SK-N-SH (cell line): ENCODE measurements at regions not wholly inside any gene's neighbourhood (a gene's known extent, or its start where the extent isn't known, plus 50 kb on each side); places are given as distances from the start of the nearest gene placed in this dataset.

Experiments
- CTCF ChIA-PET: fragments of 300-600, 350-600 bp; formaldehyde crosslinking; extraction: SDS; loops from one replicate; lab custom pipeline; 2021; lab: Yijun Ruan, JAX
- POLR2A ChIA-PET: fragments of 350-600 bp; sonication (Branson Sonifier 250); formaldehyde crosslinking; extraction: SDS; loops from one replicate; lab custom pipeline; 2020; ENCODE audit warnings: antibody characterized with exemption, inconsistent platforms; lab: Yijun Ruan, JAX
- DNase-seq: peaks from one replicate; pipeline ENCODE4 v3.0.0; 2012
- H2AFZ ChIP-seq: fragments of 200-600 bp; sonication (generic); 2 replicates; pipeline ENCODE4 v1.8.1; 2016; ENCODE audit warnings: antibody characterized with exemption, mild to moderate bottlenecking, low read depth
- H3F3A ChIP-seq: fragments of 200-600 bp; sonication (generic); replicated peaks from 2 replicates; pipeline ENCODE3; 2016; ENCODE audit warnings: antibody characterized with exemption, mild to moderate bottlenecking; ENCODE audit not compliant: insufficient read depth
- H3K27ac ChIP-seq, 2 experiments: fragments of 200-500 bp in 1 of 2; fragments of 200-600 bp in 1 of 2; sonication (Bioruptor generic) in 1 of 2; sonication (generic), shearing (Covaris generic) in 1 of 2; 2 replicates each; pipeline versions ENCODE4 v1.5.1 to v1.6.1; 2014 to 2016; ENCODE audit warnings: low read depth in 2 of 2, inconsistent platforms in 1 of 2, low read length in 1 of 2, mild to moderate bottlenecking in 1 of 2, mixed read lengths in 1 of 2
- H3K27me3 ChIP-seq: fragments of 200-600 bp; sonication (generic), shearing (Covaris generic); 2 replicates; pipeline ENCODE4 v1.6.1; 2016; ENCODE audit warnings: mixed run types; ENCODE audit not compliant: insufficient read depth
- H3K36me3 ChIP-seq, 2 experiments: fragments of 200-500 bp in 1 of 2; fragments of 200-600 bp in 1 of 2; sonication (Bioruptor generic) in 1 of 2; sonication (generic) in 1 of 2; replicated peaks in 1 of 2; 2 replicates each; pipeline versions ENCODE3 to v1.5.1; 2014 to 2016; ENCODE audit warnings: low read length in 1 of 2, mild to moderate bottlenecking in 1 of 2; ENCODE audit not compliant: insufficient read depth in 2 of 2, control insufficient read depth in 1 of 2
- H3K4me1 ChIP-seq, 2 experiments: fragments of 200-500 bp in 1 of 2; fragments of 200-600 bp in 1 of 2; sonication (Bioruptor generic) in 1 of 2; sonication (generic), shearing (Covaris generic) in 1 of 2; 2 replicates each; pipeline versions ENCODE4 v1.5.1 to v1.6.1; 2014 to 2016; ENCODE audit warnings: low read depth in 1 of 2, low read length in 1 of 2, mixed run types in 1 of 2; ENCODE audit not compliant: insufficient read depth in 2 of 2, control insufficient read depth in 1 of 2
- H3K4me2 ChIP-seq: fragments of 200-600 bp; sonication (generic), shearing (Covaris generic); 2 replicates; pipeline ENCODE4 v1.6.1; 2017; ENCODE audit warnings: mixed run types
- H3K4me3 ChIP-seq, 2 experiments: fragments of 200-500 bp in 1 of 2; fragments of 200-600 bp in 1 of 2; sonication (Bioruptor generic) in 1 of 2; sonication (generic), shearing (Covaris generic) in 1 of 2; 2 replicates each; pipeline versions ENCODE4 v1.5.1 to v1.8.1; 2014 to 2016; ENCODE audit warnings: low read depth in 2 of 2, inconsistent platforms in 1 of 2, low read length in 1 of 2, mild to moderate bottlenecking in 1 of 2, mixed read lengths in 1 of 2, moderate library complexity in 1 of 2
- H3K79me2 ChIP-seq: fragments of 200-600 bp; sonication (generic); 2 replicates; pipeline ENCODE4 v1.8.1; 2017; ENCODE audit warnings: mild to moderate bottlenecking; ENCODE audit not compliant: insufficient read depth
- H3K9ac ChIP-seq: fragments of 200-600 bp; sonication (generic); 2 replicates; pipeline ENCODE4 v1.6.1; 2017; ENCODE audit warnings: mixed run types
- H3K9me2 ChIP-seq: fragments of 200-600 bp; sonication (generic); 2 replicates; pipeline ENCODE4 v1.6.1; 2017; ENCODE audit warnings: mixed run types
- H3K9me3 ChIP-seq: fragments of 200-600 bp; sonication (generic); 2 replicates; pipeline ENCODE4 v1.6.1; 2017; ENCODE audit warnings: mixed run types, mild to moderate bottlenecking, moderate library complexity
- H4K20me1 ChIP-seq: fragments of 200-600 bp; sonication (generic); 2 replicates; pipeline ENCODE4 v1.6.1; 2017; ENCODE audit warnings: mild to moderate bottlenecking, mixed run types; ENCODE audit not compliant: insufficient read depth
- EP300 ChIP-seq, 2 experiments: IDR thresholded peaks; 2 replicates each; pipeline versions ENCODE4 v1.4.0 to v1.6.1; 2012; ENCODE audit warnings: borderline replicate concordance in 1 of 2, low read depth in 1 of 2, low read length in 1 of 2
- EZH2phosphoT487 ChIP-seq: fragments of 200-600 bp; sonication (generic); IDR thresholded peaks from 2 replicates; pipeline ENCODE4 v1.6.1; 2017; ENCODE audit warnings: low read depth, mixed run types, mild to moderate bottlenecking, antibody characterized with exemption, moderate library complexity, borderline replicate concordance
- FOSL2 ChIP-seq: IDR thresholded peaks from 2 replicates; pipeline ENCODE4 v1.4.0; 2012; ENCODE audit warnings: low read depth, mild to moderate bottlenecking, moderate library complexity, borderline replicate concordance
- FOXJ3 ChIP-seq: sonication (generic); formaldehyde crosslinking; IDR thresholded peaks from 2 replicates; pipeline ENCODE4 v1.5.1; 2020; ENCODE audit warnings: mild to moderate bottlenecking, missing genetic modification reagents
- GABPA ChIP-seq: IDR thresholded peaks from 2 replicates; pipeline ENCODE4 v1.4.0; 2012; ENCODE audit warnings: low read depth, mild to moderate bottlenecking
- IRF3 ChIP-seq: fragments of 150-350 bp; IDR thresholded peaks from 2 replicates; pipeline ENCODE4 v1.6.1; 2016; ENCODE audit warnings: mild to moderate bottlenecking, low read depth, low read length
- JUND ChIP-seq: IDR thresholded peaks from 2 replicates; pipeline ENCODE4 v1.4.0; 2012
- MAX ChIP-seq: IDR thresholded peaks from 2 replicates; pipeline ENCODE4 v1.4.0; 2012; ENCODE audit warnings: low read depth
- MEF2A ChIP-seq: IDR thresholded peaks from 2 replicates; pipeline ENCODE4 v1.4.0; 2012; ENCODE audit warnings: low read depth, borderline replicate concordance
- NFIC ChIP-seq: IDR thresholded peaks from 2 replicates; pipeline ENCODE4 v1.4.0; 2012; ENCODE audit warnings: borderline replicate concordance
- REST ChIP-seq: IDR thresholded peaks from 2 replicates; pipeline ENCODE4 v1.6.1; 2012; ENCODE audit warnings: mild to moderate bottlenecking, low read depth, low read length, moderate library complexity
- RFX5 ChIP-seq: IDR thresholded peaks from 2 replicates; pipeline ENCODE4 v1.6.1; 2012; ENCODE audit warnings: mild to moderate bottlenecking, improper control_type of control experiment, low read length
- SMC3 ChIP-seq: IDR thresholded peaks from 2 replicates; pipeline ENCODE4 v1.6.1; 2012; ENCODE audit warnings: low read depth, low read length, improper control_type of control experiment
- TCF12 ChIP-seq: IDR thresholded peaks from 2 replicates; pipeline ENCODE4 v1.4.0; 2012
- USF1 ChIP-seq: IDR thresholded peaks from 2 replicates; pipeline ENCODE4 v1.4.0; 2012; ENCODE audit warnings: low read depth, borderline replicate concordance
- WGBS: methylation state at CpG from one replicate; pipeline ENCODE4 v1.1.6; 2017; ENCODE audit warnings: low lambda C conversion rate; 5-methylcytosine and 5-hydroxymethylcytosine counted together
- TF ChIP-seq, protein P1 (sequence below): fragments of 200-600 bp; sonication (generic); IDR thresholded peaks from 2 replicates; pipeline ENCODE4 v1.6.1; 2017; ENCODE audit warnings: antibody characterized with exemption, mild to moderate bottlenecking, moderate library complexity
- TF ChIP-seq, protein P2 (sequence below): IDR thresholded peaks from 2 replicates; pipeline ENCODE4; 2012

GRCh38 chr1:238738892-238739291 is 647.5 kb upstream of the CHRM3 start:
- no peak overlapping the region for H3K9ac ChIP-seq
- H4K20me1 ChIP-seq: no peaks in the 10 kb centered on the region
- no peaks in the 10 kb centered on the region for H3K36me3 ChIP-seq
- no peaks in the 10 kb centered on the region for H3K79me2 ChIP-seq
- no peak for DNase-seq
- no peaks in the 10 kb centered on the region for H3K9me3 ChIP-seq
- H3K9me2 ChIP-seq: no peaks in the 10 kb centered on the region
- H3K27me3 ChIP-seq: no peaks in the 10 kb centered on the region
- ChIA-PET POLR2A (no interaction called here), CTCF (interaction anchor here (1.0 to 1.1 kb wide), 2 partner anchors 9 to 12 kb away, joined by 3 read pairs; no protein-coding TSS in a partner anchor)
- H3F3A ChIP-seq: no peaks in the 10 kb centered on the region
- TF ChIP-seq IRF3 (no peak), RFX5 (no peak), NFIC (no peak)
- no peak overlapping the region for H3K4me3 ChIP-seq
- H3K4me1 ChIP-seq: no peaks in the 10 kb centered on the region; a peak in 1 of 4 replicates
- WGBS: 29% methylated on average over 2 of the region's 2 CpGs
- H3K27ac ChIP-seq: no peak overlapping the region
- H2AFZ ChIP-seq: no peak overlapping the region
- H3K4me2 ChIP-seq: no peak overlapping the region

DNA sequence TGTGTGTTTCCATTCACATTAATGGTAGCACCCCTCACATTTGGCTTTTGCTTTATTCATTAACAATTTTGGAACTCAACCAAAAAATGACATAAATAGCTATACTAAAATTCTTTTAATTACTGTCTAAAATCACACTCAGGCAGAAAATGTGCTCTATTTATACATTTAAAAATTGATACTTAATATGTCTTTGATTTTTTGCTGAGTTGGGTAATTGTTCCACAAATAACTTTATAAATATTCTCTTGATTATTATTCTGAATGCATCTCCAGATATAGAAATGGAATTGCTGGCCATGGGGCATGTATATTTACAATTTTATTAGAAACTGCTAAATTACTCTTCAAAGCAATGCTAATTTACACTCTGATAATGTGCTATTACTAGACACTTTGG is 658.7 kb upstream of the CHRM3 start:
- no peak for DNase-seq
- Histone ChIP-seq H3K79me2 (no peaks in the 10 kb centered on the region), H3K27ac (no peak overlapping the region), H3K4me2 (no peak overlapping the region), H3K4me3 (no peak overlapping the region), H3K36me3 (no peaks in the 10 kb centered on the region), H2AFZ (no peak overlapping the region), H3K9me3 (no peaks in the 10 kb centered on the region), H3K9me2 (no peaks in the 10 kb centered on the region; the same call in 1 of the 2 replicates), H4K20me1 (no peaks in the 10 kb centered on the region), H3K27me3 (no peaks in the 10 kb centered on the region), H3F3A (no peaks in the 10 kb centered on the region), H3K4me1 (no peaks in the 10 kb centered on the region; a peak in 1 of 4 replicates), H3K9ac (no peak overlapping the region)
- ChIA-PET CTCF (no interaction called here), POLR2A (no interaction called here)
- no peak for TF ChIP-seq EZH2phosphoT487
- no peak for TF ChIP-seq EP300 (IDR thresholded peaks at IDR 0.05; ENCODE audit: borderline replicate concordance in 1 of 2, low read depth in 1 of 2, low read length in 1 of 2)
- TF ChIP-seq, protein P1, sequence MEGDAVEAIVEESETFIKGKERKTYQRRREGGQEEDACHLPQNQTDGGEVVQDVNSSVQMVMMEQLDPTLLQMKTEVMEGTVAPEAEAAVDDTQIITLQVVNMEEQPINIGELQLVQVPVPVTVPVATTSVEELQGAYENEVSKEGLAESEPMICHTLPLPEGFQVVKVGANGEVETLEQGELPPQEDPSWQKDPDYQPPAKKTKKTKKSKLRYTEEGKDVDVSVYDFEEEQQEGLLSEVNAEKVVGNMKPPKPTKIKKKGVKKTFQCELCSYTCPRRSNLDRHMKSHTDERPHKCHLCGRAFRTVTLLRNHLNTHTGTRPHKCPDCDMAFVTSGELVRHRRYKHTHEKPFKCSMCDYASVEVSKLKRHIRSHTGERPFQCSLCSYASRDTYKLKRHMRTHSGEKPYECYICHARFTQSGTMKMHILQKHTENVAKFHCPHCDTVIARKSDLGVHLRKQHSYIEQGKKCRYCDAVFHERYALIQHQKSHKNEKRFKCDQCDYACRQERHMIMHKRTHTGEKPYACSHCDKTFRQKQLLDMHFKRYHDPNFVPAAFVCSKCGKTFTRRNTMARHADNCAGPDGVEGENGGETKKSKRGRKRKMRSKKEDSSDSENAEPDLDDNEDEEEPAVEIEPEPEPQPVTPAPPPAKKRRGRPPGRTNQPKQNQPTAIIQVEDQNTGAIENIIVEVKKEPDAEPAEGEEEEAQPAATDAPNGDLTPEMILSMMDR: no peak
- no peak for TF ChIP-seq SMC3
- no peak for TF ChIP-seq FOSL2
- TF ChIP-seq MEF2A: no peak
- TF ChIP-seq FOXJ3 (CRISPR knock-in tag): no peak
- TF ChIP-seq JUND: no peak
- no peak for TF ChIP-seq REST
- TF ChIP-seq MAX: no peak
- TF ChIP-seq TCF12: no peak
- TF ChIP-seq RFX5: no peak
- TF ChIP-seq GABPA: no peak
- no peak for TF ChIP-seq IRF3
- TF ChIP-seq, protein P2, sequence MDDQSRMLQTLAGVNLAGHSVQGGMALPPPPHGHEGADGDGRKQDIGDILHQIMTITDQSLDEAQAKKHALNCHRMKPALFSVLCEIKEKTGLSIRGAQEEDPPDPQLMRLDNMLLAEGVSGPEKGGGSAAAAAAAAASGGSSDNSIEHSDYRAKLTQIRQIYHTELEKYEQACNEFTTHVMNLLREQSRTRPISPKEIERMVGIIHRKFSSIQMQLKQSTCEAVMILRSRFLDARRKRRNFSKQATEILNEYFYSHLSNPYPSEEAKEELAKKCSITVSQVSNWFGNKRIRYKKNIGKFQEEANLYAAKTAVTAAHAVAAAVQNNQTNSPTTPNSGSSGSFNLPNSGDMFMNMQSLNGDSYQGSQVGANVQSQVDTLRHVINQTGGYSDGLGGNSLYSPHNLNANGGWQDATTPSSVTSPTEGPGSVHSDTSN: no peak
- no peak for TF ChIP-seq USF1
